ENCODE measurements at regions not wholly inside any gene's neighbourhood (a gene's known extent, or its start where the extent isn't known, plus 50 kb on each side); places are given as distances from the start of the nearest gene placed in this dataset.

GRCh38 chr2:34652636-34653035, 1053.5 kb upstream of the FAM98A start:
- DNase-seq (ENCODE audit: low read depth in 2 of 3, low spot score in 1 of 3) = no peak

DNA sequence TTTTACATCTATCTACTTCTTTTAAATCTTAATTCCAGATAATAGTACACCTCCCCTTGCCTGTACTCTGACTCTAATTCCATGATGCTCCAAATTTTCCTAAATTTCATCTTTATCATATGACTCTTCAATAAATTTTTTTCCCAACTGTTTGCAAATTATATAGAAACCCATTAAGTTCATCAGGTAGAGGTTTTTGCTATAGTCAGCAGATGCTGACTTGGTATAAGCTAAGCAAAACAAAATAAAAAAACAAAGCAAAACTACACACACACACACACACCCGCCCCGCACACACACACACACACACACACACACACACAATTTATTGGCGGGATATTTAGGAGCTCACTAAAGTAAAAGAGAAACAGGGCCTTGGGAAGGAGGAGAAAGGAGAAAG, 1047.8 kb upstream of the FAM98A start:
- no peak for DNase-seq (ENCODE audit: low read depth in 2 of 3, low spot score in 1 of 3)

GRCh38 chr2:34632327-34632726, 1033.2 kb upstream of the FAM98A start:
- DNase-seq (ENCODE audit: low read depth in 2 of 3, low spot score in 1 of 3) = no peak

DNA sequence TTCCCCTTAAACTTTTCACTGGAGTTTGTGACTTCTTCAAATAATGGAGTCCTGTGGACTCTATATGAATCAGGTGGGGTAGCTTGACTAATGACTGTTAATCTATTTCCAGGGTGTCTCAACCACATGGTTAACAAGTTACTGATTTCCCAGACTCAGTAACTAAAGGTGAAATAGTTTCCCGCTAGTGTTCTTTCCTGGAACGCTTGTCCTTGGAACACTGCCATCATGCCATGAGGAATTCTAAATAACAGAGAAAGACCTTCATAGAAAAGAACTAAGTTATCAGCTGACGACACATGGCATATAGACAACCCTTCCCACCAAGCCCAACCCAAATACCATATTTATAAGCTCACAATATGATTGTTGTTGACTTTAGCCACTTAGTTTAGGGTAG, 1027.9 kb upstream of the FAM98A start:
- no peak for DNase-seq (ENCODE audit: low read depth in 2 of 3, low spot score in 1 of 3)

DNA sequence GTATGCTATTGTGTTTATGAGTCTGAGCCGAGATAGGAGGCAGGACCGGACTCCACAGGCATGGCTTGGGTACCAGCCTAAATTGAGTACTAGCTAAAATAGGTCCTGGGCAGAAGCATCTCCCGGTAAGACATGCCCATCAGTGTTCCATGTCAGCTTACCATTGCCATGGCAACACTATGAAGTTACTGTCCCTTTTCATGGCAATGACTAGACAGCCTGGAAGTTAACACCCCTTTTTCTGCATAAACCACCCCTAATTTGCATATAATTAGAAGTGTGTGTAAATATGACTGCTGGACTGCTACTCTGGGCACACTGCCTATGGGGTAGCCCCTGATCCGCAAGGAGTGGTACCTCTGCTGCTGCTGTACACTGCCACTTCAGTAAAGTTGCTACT, 1005.1 kb upstream of the FAM98A start:
- DNase-seq (ENCODE audit: low read depth in 2 of 3, low spot score in 1 of 3) = no peak

DNA sequence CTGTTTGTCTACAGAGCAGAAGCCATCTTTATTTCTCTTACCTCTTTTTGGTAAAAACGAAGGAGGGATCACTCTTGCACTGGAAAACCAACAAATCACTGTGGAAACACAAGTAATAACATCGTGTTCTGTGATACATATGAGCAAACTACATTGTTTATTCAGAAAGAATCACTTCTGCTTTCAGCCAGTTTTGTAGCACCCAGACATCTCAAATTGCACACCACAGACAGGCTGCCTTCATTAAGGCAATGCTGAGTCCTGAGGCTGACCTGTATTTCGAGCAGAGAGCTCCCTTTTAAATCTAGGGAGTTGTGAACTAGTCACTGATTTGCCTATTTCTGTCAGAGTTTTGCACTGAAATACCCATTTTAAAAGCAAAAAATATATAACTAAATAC, 1003.2 kb upstream of the FAM98A start:
- DNase-seq (ENCODE audit: low read depth in 2 of 3, low spot score in 1 of 3) = no peak

- no peak for DNase-seq (ENCODE audit: low read depth in 2 of 3, low spot score in 1 of 3)
Measured at GRCh38 chr2:34601561-34601960, 1002.5 kb upstream of the FAM98A start.

- DNase-seq (ENCODE audit: low read depth in 2 of 3, low spot score in 1 of 3) = no peak
Measured at GRCh38 chr2:34578641-34579040, 979.5 kb upstream of the FAM98A start.

GRCh38 chr2:34570266-34570872, 971.3 kb upstream of the FAM98A start:
- no peak for DNase-seq (ENCODE audit: low read depth in 2 of 3, low spot score in 1 of 3)

DNA sequence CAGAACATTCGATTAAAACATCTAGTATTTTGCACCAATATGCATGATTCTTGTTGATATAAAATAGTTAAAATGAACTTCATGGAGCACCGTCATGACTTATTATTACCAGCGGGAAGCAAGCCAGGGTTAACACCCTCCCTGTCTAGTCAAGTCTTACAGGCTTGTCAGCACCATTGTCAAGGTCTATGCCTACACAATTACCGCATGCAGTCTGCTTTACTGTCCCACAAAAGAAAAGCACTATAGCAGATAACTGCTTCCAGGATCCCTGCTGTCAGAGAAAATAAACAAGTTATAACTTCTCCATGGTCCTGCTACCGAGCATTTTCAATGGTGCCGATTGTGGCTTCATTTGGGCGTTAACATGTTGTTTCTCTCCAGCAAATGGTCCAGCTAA, 968.0 kb upstream of the FAM98A start:
- DNase-seq (ENCODE audit: low read depth in 2 of 3, low spot score in 1 of 3) = no peak

GRCh38 chr2:34552337-34552736, 953.2 kb upstream of the FAM98A start:
- DNase-seq (ENCODE audit: low read depth in 2 of 3, low spot score in 1 of 3) = no peak

DNA sequence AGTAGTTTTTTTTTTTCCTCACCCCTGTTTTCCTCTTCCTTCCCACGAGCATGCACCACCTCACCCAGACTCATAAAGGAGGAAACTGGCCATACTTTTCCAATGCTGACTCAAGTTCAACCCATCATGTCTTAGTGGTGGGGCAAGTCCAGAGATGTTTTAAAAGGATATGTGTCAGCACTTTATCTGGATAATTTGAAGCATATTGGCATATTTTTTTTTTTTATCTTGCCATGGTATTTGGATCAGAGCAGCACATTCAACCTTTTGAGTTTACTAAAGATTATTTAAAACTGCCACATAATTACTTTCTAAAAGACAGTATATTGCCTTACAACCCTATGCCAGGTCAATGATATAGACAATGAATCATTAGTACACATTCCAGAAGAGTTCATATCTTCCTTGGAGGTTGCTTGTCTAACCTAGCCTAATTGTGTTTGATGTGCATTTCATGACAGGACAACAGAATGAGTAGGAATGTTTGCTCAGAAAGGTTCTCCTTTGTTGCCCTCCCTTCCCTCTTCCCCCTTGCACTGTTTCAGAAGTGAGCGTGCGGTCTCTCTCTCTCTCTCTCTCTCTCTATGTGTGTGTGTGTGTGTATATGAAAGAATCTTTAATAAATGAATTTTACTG, 950.7 kb upstream of the FAM98A start:
- no peak for DNase-seq (ENCODE audit: low read depth in 2 of 3, low spot score in 1 of 3)

GRCh38 chr2:34547900-34548299, 948.8 kb upstream of the FAM98A start:
- no peak for DNase-seq (ENCODE audit: low read depth in 2 of 3, low spot score in 1 of 3)

GRCh38 chr2:34547340-34547739, 948.2 kb upstream of the FAM98A start:
- DNase-seq (ENCODE audit: low read depth in 2 of 3, low spot score in 1 of 3) = no peak

DNA sequence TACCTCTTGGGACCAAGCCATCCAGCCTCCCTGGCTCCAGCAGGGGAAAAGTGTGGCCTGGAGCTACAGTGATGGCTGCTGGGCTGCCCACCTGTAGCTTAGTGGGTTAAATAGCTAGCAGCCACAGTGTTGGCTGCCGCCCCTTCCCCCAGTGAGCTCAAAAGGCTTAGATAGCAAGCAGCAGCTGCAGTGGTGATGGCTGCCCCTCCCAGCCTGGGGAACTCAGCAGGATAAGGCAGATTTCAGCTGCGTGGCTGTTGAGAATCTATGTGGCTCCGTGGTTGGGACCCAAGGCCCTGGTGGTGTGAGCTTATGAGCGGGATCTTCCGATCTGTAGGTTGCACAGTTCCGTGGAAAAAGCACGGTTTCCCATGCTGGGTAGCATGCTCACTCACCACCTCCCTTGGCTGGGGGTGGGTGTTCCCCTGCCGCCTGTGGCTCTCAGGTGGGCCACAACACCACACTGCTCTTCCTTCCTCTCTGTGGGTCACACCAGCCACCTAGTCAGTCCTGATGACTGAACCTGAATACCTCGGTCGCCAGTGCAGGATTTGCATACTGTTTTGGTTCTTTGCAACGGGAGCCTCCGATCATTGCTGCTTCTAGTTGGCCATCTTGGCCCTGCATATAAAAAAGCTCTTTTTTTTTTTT, 946.5 kb upstream of the FAM98A start:
- DNase-seq (ENCODE audit: low read depth in 2 of 3, low spot score in 1 of 3) = no peak

GRCh38 chr2:34534761-34535160, 935.7 kb upstream of the FAM98A start:
- DNase-seq (ENCODE audit: low read depth in 2 of 3, low spot score in 1 of 3) = no peak

DNA sequence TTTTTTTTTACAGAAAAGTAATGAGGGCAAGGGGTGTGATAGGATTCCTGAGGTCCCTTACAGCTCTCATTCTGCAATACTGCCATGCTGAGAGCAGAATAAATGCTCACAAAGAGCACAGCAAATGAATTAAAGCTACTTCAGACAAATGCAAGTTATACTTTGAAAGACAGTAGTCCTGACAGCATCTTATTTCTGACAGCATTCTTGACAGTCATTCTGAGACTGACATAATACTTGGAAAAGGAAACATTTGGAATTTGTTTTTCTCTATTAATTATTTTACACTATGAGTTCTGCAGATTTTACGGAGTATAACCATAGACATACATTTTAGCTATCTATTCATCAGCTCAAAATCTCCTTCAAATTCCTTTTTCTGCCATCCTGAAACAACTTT, 935.2 kb upstream of the FAM98A start:
- DNase-seq (ENCODE audit: low read depth in 2 of 3, low spot score in 1 of 3) = no peak

DNA sequence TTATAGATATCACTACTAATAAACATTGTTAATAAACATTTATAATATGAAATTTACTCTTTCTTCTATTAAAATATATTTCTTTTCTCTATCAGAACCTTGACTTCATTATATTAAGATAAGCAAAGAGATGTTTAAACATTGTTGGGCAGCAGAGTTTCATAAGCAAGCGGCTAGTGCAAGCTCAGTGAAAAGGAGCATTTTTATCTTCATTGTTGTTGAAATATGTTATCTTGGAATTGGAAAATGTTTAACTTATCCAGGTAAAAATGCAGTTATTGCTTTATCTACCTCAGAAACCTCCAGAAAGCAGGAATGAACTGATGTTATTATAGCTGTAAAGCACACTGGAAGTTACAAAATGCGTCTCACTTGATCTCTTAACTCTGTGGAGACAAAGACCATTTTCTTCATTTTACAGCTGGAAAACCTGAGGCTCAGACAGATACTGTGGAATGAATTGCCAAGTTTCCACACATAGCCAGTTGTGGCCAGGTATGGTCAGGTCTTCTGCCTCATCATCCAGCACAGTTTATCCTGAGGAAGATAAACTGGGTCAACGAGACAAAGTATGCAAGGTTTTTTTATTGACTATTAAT, 934.6 kb upstream of the FAM98A start:
- DNase-seq (ENCODE audit: low read depth in 2 of 3, low spot score in 1 of 3) = no peak

GRCh38 chr2:34529965-34530364, 930.9 kb upstream of the FAM98A start:
- DNase-seq (ENCODE audit: low read depth in 2 of 3, low spot score in 1 of 3) = no peak

DNA sequence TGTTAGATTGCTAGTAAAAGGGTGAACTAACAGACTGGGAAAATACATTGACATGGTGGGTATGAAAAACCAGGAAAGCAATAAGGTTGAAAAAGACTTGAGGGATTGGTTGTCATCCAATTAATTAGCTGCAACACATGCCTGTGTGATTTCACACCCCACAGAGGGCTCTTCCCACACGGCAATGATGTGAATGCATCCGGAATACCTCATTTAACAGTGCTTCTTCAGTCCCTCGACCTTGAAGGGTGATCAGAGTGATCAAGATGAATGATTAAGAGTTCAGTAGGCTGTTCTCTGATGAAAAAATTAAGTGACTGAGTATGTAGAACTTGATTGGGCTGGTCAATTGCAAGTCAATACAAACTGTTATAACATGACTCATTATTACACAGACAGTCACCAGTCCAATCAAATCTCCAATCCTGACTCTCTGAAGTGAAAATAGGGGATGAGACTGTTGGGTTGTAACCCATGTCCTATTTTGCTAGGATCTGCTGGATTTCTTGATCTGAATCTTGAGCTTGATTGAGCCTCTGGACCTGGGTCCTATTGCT, 924.9 kb upstream of the FAM98A start:
- no peak for DNase-seq (ENCODE audit: low read depth in 2 of 3, low spot score in 1 of 3)

- no peak for DNase-seq (ENCODE audit: low read depth in 2 of 3, low spot score in 1 of 3)
Measured at GRCh38 chr2:34519659-34520058, 920.6 kb upstream of the FAM98A start.

DNA sequence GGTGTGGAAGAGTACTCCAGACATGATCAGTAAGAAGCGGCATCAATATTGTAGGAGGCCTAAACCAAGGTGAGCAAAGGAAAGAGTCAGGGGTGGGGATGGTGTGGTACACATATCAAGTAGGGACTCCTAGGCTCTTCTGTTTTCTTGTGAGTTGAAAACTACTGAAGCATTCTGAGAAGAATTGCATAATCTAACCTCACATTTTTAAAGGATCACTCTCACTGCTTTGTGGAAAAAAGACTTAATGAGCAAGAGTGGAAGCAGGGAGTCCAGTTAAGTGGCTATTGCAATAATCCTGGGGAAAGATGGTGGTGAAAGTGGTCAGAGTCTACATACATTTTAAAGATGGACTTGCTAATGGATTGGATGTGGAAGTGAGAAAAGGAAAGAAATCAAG, 899.5 kb upstream of the FAM98A start:
- DNase-seq (ENCODE audit: low read depth in 2 of 3, low spot score in 1 of 3) = no peak

Data from stimulated activated CD4-positive, alpha-beta T cell treated with anti-CD3 and anti-CD28 coated beads, Interleukin-12 subunit alpha, Interleukin-12 subunit beta, amount 100 ng/mL, for 48 hours (primary cell).